ENCODE measurements at regions not wholly inside any gene's neighbourhood (a gene's known extent, or its start where the extent isn't known, plus 50 kb on each side); places are given as distances from the start of the nearest gene placed in this dataset.
A peak's percentile ranks its signal among the peaks of the same experiment; 100 is the strongest.

DNA sequence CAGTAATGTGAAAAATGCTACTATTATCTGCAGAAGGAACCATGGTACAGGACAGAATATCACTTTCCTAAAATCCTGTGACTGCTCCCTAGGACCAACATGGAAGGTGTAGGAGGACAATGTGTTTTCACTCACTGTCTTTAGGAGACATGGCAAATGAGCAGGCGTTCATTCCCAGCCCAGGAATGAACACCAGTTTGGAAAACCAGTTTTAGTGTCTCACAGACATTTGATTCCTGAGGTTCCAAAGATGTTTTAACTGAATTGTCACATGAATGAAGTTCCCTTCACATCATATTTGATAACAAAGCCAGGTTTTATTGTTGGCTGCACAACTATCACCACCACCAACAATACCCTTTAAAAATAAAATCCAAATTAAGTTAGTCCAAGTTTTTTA lies 178.2 kb downstream of the ENC1 start:
- TF ChIP-seq EZH2phosphoT487 (IDR thresholded peaks at IDR 0.05; ENCODE audit: borderline replicate concordance): no peak
- TF ChIP-seq, protein P1, sequence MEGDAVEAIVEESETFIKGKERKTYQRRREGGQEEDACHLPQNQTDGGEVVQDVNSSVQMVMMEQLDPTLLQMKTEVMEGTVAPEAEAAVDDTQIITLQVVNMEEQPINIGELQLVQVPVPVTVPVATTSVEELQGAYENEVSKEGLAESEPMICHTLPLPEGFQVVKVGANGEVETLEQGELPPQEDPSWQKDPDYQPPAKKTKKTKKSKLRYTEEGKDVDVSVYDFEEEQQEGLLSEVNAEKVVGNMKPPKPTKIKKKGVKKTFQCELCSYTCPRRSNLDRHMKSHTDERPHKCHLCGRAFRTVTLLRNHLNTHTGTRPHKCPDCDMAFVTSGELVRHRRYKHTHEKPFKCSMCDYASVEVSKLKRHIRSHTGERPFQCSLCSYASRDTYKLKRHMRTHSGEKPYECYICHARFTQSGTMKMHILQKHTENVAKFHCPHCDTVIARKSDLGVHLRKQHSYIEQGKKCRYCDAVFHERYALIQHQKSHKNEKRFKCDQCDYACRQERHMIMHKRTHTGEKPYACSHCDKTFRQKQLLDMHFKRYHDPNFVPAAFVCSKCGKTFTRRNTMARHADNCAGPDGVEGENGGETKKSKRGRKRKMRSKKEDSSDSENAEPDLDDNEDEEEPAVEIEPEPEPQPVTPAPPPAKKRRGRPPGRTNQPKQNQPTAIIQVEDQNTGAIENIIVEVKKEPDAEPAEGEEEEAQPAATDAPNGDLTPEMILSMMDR (conservative IDR thresholded peaks at IDR 0.05; ENCODE audit: low read length): no peak

DNA sequence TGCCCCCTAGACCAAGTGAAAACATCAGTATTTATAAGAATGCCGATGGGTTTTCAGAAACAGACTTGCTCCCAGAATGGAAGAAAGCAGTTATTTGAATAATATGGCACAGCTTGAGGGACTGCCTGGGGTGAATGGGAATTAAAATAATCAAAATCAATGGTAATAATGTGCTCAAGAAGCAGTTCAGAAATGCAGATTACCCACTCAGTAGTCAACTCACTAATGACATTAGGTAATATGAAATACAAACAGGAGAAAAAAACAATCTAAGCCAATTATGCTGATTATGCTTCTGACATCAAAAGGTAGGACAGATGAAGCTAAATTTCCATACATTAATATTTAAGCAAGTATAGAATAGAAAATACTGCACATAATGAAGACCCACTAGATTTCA lies 179.3 kb downstream of the ENC1 start:
- Histone ChIP-seq H3K4me2 (ENCODE audit: low read depth, low read length, poor library complexity, severe bottlenecking) (no peak overlapping the region), H3K79me2 (ENCODE audit: insufficient read depth, low read length) (no peaks in the 10 kb centered on the region), H3K9me2 (replicated peaks; ENCODE audit: low read depth, low read length) (no peaks in the 10 kb centered on the region), H4K20me1 (ENCODE audit: insufficient read depth, low read length, poor library complexity, severe bottlenecking) (no peaks in the 10 kb centered on the region), H3K27me3 (ENCODE audit: insufficient read depth, low read length, poor library complexity, severe bottlenecking) (no peaks in the 10 kb centered on the region), H3K4me1 (ENCODE audit: insufficient read depth, low read length, poor library complexity, severe bottlenecking) (no peaks in the 10 kb centered on the region), H3K9ac (ENCODE audit: low read depth, low read length, poor library complexity, severe bottlenecking) (no peak overlapping the region), H3F3A (ENCODE audit: low read depth) (no peaks in the 10 kb centered on the region), H3K9me3 (ENCODE audit: insufficient read depth, low read depth, low read length) (no peaks in the 10 kb centered on the region), H3K36me3 (ENCODE audit: insufficient read depth, low read length) (no peaks in the 10 kb centered on the region), H3K4me3 (ENCODE audit: low read length, poor library complexity, severe bottlenecking) (no peak overlapping the region), H2AFZ (ENCODE audit: low read length) (no peak overlapping the region)
- TF ChIP-seq, protein P1 (conservative IDR thresholded peaks at IDR 0.05; ENCODE audit: low read length): no peak
- no peak for TF ChIP-seq EZH2phosphoT487 (IDR thresholded peaks at IDR 0.05; ENCODE audit: borderline replicate concordance)

More for the DNA sequence above, 178.2 kb downstream of the ENC1 start:
- Histone ChIP-seq H3K9me2 (replicated peaks; ENCODE audit: low read depth, low read length) (no peaks in the 10 kb centered on the region), H3K36me3 (ENCODE audit: insufficient read depth, low read length) (no peaks in the 10 kb centered on the region), H3K27me3 (ENCODE audit: insufficient read depth, low read length, poor library complexity, severe bottlenecking) (no peaks in the 10 kb centered on the region), H4K20me1 (ENCODE audit: insufficient read depth, low read length, poor library complexity, severe bottlenecking) (no peaks in the 10 kb centered on the region), H3K4me1 (ENCODE audit: insufficient read depth, low read length, poor library complexity, severe bottlenecking) (no peaks in the 10 kb centered on the region), H3K4me3 (ENCODE audit: low read length, poor library complexity, severe bottlenecking) (no peak overlapping the region), H3K4me2 (ENCODE audit: low read depth, low read length, poor library complexity, severe bottlenecking) (no peak overlapping the region), H2AFZ (ENCODE audit: low read length) (peak overlapping the region; percentile 19; the same call in 1 of the 2 replicates), H3K9me3 (ENCODE audit: insufficient read depth, low read depth, low read length) (no peaks in the 10 kb centered on the region), H3K79me2 (ENCODE audit: insufficient read depth, low read length) (no peaks in the 10 kb centered on the region), H3F3A (ENCODE audit: low read depth) (no peaks in the 10 kb centered on the region), H3K9ac (ENCODE audit: low read depth, low read length, poor library complexity, severe bottlenecking) (no peak overlapping the region)

DNA sequence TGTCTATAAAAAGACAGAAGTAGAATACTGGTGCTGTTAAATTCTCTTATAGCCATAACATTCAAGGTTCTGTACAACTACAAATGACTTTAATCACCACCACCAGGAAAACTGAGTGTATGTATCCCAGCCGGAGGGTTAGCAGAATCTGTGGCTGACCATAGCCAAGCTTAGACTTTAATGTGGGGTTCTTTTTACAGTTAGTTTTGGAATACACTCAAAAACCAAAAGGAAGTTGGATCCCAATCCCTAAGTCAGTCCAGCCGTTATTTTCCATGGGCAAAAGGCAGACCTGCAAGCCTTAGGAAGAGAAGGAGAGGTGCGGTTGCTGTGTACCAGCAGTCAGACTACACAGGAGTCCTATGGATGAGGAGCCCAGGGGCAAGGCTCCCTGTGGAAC lies 179.8 kb downstream of the ENC1 start:
- Histone ChIP-seq H3K36me3 (ENCODE audit: insufficient read depth, low read length) (no peaks in the 10 kb centered on the region), H3K79me2 (ENCODE audit: insufficient read depth, low read length) (no peaks in the 10 kb centered on the region), H3K9ac (ENCODE audit: low read depth, low read length, poor library complexity, severe bottlenecking) (no peak overlapping the region), H4K20me1 (ENCODE audit: insufficient read depth, low read length, poor library complexity, severe bottlenecking) (no peaks in the 10 kb centered on the region), H3K9me2 (replicated peaks; ENCODE audit: low read depth, low read length) (no peaks in the 10 kb centered on the region), H3K4me2 (ENCODE audit: low read depth, low read length, poor library complexity, severe bottlenecking) (no peak overlapping the region), H3F3A (ENCODE audit: low read depth) (no peaks in the 10 kb centered on the region), H3K4me1 (ENCODE audit: insufficient read depth, low read length, poor library complexity, severe bottlenecking) (no peaks in the 10 kb centered on the region), H3K9me3 (ENCODE audit: insufficient read depth, low read depth, low read length) (no peaks in the 10 kb centered on the region), H3K27me3 (ENCODE audit: insufficient read depth, low read length, poor library complexity, severe bottlenecking) (no peaks in the 10 kb centered on the region), H2AFZ (ENCODE audit: low read length) (no peak overlapping the region), H3K4me3 (ENCODE audit: low read length, poor library complexity, severe bottlenecking) (no peak overlapping the region)
- no peak for TF ChIP-seq EZH2phosphoT487 (IDR thresholded peaks at IDR 0.05; ENCODE audit: borderline replicate concordance)
- TF ChIP-seq, protein P1 (conservative IDR thresholded peaks at IDR 0.05; ENCODE audit: low read length): no peak

Measured in Loucy (cell line).